ENCODE measurements at regions not wholly inside any gene's neighbourhood (a gene's known extent, or its start where the extent isn't known, plus 50 kb on each side); places are given as distances from the start of the nearest gene placed in this dataset.
"Not testable (repeated sequence)": the region's sequence is repeated elsewhere in the genome, so short reads cannot be mapped to it uniquely, and the experiment has no call there.

DNA sequence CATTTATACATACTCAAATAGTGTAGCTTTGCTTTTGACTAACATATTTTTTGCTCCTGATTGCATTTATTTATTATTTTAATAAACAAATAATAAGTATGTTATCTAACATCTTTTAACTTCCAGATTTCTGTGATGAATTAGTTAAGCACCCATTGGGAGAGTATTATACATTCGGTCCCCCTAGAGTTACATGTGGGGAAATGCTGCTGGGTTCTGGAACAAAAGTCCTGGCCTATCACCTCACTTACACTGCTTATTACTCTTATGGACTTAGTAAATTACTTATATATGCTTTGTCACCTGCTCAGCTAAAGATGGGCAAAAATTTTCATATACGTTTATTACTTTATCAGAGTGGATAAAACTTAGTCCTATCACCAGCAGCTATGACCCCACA is 1163.0 kb downstream of the FAM181B start:
- intact Hi-C loops (cut with DNase I; ENCODE audit: low total_unique reads), result no loop called here
- TF ChIP-seq, protein P1, sequence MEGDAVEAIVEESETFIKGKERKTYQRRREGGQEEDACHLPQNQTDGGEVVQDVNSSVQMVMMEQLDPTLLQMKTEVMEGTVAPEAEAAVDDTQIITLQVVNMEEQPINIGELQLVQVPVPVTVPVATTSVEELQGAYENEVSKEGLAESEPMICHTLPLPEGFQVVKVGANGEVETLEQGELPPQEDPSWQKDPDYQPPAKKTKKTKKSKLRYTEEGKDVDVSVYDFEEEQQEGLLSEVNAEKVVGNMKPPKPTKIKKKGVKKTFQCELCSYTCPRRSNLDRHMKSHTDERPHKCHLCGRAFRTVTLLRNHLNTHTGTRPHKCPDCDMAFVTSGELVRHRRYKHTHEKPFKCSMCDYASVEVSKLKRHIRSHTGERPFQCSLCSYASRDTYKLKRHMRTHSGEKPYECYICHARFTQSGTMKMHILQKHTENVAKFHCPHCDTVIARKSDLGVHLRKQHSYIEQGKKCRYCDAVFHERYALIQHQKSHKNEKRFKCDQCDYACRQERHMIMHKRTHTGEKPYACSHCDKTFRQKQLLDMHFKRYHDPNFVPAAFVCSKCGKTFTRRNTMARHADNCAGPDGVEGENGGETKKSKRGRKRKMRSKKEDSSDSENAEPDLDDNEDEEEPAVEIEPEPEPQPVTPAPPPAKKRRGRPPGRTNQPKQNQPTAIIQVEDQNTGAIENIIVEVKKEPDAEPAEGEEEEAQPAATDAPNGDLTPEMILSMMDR (IDR thresholded peaks at IDR 0.05 in 4 of 5, conservative IDR thresholded peaks at IDR 0.05 in 1 of 5), result no peak
- no peak for TF ChIP-seq POLR2A (IDR thresholded peaks at IDR 0.05)
- ATAC-seq, result no peak

GRCh38 chr11:81569999-81570398 is 1163.7 kb downstream of the FAM181B start:
- ATAC-seq (no peak), DNase-seq (no peak)
- intact Hi-C loops (cut with DNase I; ENCODE audit: low total_unique reads) (no loop called here), in situ Hi-C loops (cut with MboI; ENCODE audit: low sequenced_read_pairs in 4 of 4) (no loop called here)
- H3K4me3 ChIP-seq, result no peak overlapping the region
- no peaks in the 10 kb centered on the region for H3K9me3 ChIP-seq
- no peaks in the 10 kb centered on the region for H3K27me3 ChIP-seq
- TF ChIP-seq, protein P1 (IDR thresholded peaks at IDR 0.05 in 4 of 5, conservative IDR thresholded peaks at IDR 0.05 in 1 of 5), result no peak
- no peak for TF ChIP-seq POLR2A (IDR thresholded peaks at IDR 0.05)
- no peaks in the 10 kb centered on the region for H3K4me1 ChIP-seq
- H3K36me3 ChIP-seq, result no peaks in the 10 kb centered on the region
- H3K27ac ChIP-seq, result no peak overlapping the region

More for the DNA sequence above, 1163.0 kb downstream of the FAM181B start:
- H3K4me3 ChIP-seq, result no peak overlapping the region
- H3K36me3 ChIP-seq, result no peaks in the 10 kb centered on the region
- no peak overlapping the region for H3K27ac ChIP-seq
- H3K27me3 ChIP-seq, result no peaks in the 10 kb centered on the region
- in situ Hi-C loops (cut with MboI; ENCODE audit: low sequenced_read_pairs in 4 of 4), result no loop called here
- DNase-seq, result no peak
- H3K4me1 ChIP-seq, result no peaks in the 10 kb centered on the region
- H3K9me3 ChIP-seq, result no peaks in the 10 kb centered on the region

DNA sequence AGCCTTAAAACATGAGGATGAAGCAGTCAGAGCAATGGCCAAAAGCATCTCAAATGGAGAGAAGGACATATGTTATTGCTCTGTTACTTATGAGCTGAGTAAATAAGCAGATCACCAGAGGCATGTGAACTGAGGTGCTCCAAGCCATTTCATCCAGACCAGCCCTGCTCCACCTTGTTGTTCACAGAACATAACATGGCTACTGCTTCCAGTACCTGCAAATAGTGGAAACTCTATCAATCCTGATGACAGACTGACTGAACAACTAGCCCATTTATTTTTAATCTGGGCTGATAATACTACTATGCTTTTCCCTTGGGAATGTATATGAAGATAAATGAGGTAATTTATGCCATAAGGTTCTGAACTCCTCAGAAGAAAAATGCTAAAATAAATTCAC is 1164.7 kb downstream of the FAM181B start:
- Histone ChIP-seq H3K36me3 (no peaks in the 10 kb centered on the region), H3K9me3 (no peaks in the 10 kb centered on the region), H3K27me3 (no peaks in the 10 kb centered on the region), H3K4me3 (no peak overlapping the region), H3K27ac (no peak overlapping the region), H3K4me1 (no peaks in the 10 kb centered on the region)
- ATAC-seq, result no peak
- in situ Hi-C loops (cut with MboI; ENCODE audit: low sequenced_read_pairs in 4 of 4) (no loop called here), intact Hi-C loops (cut with DNase I; ENCODE audit: low total_unique reads) (no loop called here)
- no peak for DNase-seq
- TF ChIP-seq POLR2A (IDR thresholded peaks at IDR 0.05), result no peak
- TF ChIP-seq, protein P1 (IDR thresholded peaks at IDR 0.05 in 4 of 5, conservative IDR thresholded peaks at IDR 0.05 in 1 of 5), result no peak

DNA sequence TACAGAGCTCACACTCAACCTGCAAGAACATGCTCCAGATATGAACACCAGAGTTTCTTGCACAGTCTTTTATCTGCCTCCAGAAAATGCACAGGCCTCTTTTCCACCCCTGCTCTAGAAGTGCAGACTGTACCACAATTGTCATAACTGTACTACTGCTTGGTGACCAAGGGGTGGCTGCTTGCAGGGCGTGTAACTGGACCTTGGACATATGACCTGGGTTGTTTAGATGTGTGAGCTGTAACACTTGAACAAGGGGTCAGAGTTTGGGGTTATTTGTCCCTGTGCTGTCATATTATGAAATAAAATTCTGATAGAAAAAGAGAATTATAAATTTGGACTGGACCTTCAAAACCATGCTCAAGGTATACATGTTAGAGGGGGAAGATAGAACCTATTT is 1185.5 kb downstream of the FAM181B start:
- Histone ChIP-seq H3K27me3 (no peaks in the 10 kb centered on the region), H3K4me1 (no peaks in the 10 kb centered on the region), H3K36me3 (no peaks in the 10 kb centered on the region), H3K4me3 (no peak overlapping the region), H3K27ac (no peak overlapping the region), H3K9me3 (no peaks in the 10 kb centered on the region)
- intact Hi-C loops (cut with DNase I; ENCODE audit: low total_unique reads) (no loop called here), in situ Hi-C loops (cut with MboI; ENCODE audit: low sequenced_read_pairs in 4 of 4) (no loop called here)
- DNase-seq (no peak), ATAC-seq (no peak)
- TF ChIP-seq, protein P1 (IDR thresholded peaks at IDR 0.05 in 4 of 5, conservative IDR thresholded peaks at IDR 0.05 in 1 of 5), result no peak
- TF ChIP-seq POLR2A (IDR thresholded peaks at IDR 0.05), result no peak

- peak in 1 of 2 donors; percentile 9 for DNase-seq
- H3K9me3 ChIP-seq; intact Hi-C loops (cut with DNase I; ENCODE audit: low total_unique reads): not testable (repeated sequence)
Measured at GRCh38 chr11:81539806-81540205, 1193.9 kb downstream of the FAM181B start.

More at GRCh38 chr11:81539806-81540205, 1193.9 kb downstream of the FAM181B start:
- H3K4me1 ChIP-seq; H3K27ac ChIP-seq; ATAC-seq; H3K36me3 ChIP-seq; H3K27me3 ChIP-seq; H3K4me3 ChIP-seq; in situ Hi-C loops (cut with MboI; ENCODE audit: low sequenced_read_pairs in 4 of 4): not testable (repeated sequence)

Measured in gastrocnemius medialis (tissue), 4 donors.